ENCODE measurements at regions not wholly inside any gene's neighbourhood (a gene's known extent, or its start where the extent isn't known, plus 50 kb on each side); places are given as distances from the start of the nearest gene placed in this dataset.
A peak's percentile ranks its signal among the peaks of the same experiment; 100 is the strongest.
"Not testable (repeated sequence)": the region's sequence is repeated elsewhere in the genome, so short reads cannot be mapped to it uniquely, and the experiment has no call there.

DNA sequence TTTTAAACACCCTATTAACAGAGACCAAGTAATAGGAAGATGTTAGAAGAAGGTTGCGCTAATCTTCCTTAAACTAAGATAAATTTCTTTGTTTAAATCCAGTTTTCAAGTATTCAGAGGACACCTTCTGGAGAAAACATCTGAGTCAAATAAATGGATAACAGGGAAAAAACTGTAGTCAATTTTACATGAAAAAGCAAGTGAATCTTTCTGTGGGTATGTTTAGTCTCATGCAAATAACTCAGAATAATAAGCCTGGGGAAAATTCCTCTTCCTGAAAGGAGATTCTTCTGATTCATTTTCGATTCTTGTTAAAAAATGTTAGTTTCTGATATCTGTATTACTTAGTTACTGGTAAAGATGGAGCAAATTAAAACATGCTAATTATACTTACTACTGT lies 145.5 kb downstream of the CTH start:
- no peak for DNase-seq

DNA sequence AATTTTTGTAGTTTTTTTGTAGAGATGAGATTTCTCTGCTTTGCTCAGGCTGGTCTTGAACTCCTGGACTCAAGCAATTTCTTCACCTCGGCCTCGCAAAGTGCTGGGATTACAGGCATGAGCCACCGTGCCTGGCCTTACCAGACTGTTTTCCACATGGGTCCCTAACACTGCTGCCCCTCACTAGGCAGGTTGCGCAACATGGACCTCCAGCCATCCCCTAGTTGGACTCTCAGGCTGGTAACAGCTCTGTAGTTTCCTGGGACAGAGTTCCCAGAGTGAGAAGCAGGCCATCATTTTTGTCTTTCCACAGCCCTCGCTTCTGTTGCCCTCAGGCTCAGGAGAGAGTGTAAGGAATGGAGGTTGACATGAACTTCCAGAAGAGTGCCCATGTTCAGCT lies 156.1 kb downstream of the CTH start:
- DNase-seq = no peak

DNA sequence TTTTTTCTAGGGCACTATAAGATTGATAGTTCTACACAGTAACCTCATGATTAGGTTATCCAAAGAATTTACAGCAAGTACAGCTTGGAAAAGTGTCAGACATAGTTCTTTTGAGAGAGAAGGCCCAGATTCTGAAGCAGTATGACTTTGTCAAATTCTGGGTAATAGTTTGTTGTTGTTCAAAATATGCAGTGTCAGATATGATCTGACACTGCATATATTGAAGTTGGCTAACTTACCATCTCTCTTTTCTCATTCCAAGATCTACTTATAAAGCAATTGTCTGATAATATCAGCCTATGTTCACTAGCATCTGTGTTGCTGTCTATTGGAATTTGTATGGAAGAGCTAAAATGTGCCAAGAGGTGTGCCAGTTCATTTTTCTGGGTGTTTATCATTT lies 160.1 kb downstream of the CTH start:
- no peak for DNase-seq

DNA sequence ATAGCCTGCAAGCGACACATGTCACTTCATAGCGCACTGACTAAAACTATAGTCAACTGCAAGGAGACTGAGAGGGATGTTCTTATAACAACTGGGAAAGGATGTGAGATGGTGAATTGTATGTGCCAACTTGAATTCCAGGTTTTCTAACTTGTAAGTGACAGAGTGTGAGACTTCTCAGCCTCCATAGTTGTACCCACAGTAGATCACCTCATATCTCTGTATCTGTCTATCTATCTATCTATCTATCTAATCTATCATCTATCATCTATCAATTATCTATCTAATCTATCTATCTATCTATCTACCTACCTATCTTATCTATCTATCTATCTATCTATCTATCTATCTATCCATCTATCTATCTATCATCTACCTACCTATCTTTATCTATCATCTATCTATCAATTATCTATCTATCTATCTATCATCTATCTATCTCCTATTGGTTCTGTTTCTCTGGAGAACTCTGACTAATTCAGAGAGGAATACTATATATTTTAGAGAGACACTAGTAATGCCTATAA lies 162.3 kb downstream of the CTH start:
- DNase-seq = no peak

DNA sequence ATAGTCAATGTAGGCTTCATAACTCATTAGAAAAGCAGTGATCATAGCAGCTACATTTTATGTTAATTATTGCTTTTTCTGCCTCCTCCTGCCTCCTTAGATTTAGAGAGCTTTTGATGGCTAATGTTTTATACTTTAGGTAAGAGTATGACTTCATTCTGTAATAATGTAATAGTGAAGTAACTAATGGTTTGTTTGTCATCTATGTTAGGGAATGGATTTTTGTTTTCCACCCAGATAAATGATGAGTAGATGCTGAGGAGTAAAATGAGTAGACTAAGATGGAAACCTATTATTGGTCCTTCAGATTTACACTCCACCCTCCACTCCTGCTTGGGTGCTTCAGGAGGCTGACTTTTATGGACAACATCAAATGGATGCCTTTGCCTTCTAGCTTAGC lies 170.6 kb downstream of the CTH start:
- DNase-seq = no peak

DNA sequence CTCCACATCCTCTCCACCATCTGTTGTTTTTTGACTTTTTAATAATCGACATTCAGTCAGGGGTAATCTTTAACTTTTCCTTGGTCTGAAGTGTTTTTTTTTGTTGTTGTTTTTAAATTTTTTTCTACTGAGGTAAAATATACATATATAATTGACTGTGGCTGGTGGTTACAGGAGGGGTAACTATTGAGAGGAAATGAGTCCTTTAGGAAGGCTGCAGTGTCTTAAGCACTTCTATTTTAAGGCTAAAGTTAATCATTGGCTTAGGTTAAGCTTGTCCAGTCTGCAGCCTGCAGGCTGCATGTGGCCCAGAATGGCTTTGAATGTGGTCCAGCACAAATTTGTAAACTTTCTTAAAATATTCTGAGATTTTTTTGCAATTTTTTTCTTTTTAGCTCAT lies 172.5 kb downstream of the CTH start:
- DNase-seq = no peak

DNA sequence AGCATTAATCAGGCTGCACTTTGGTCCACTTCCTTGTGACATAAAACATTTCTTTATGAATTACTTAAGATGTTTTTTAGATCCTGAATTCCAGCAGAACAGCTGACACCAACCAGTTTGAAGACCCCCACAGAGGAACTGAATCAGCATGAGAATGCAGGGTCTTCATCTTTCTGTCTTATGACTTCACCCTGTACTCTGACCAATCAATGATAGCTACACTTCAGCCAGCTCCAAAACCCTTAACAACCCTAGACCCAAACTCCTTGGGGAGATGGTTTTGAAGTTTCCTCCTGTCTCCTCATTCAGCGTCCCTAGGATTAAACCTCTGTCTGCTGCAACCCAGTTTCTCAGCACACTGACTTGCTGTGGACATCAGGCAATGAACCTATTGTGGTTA lies 175.0 kb downstream of the CTH start:
- DNase-seq = no peak

DNA sequence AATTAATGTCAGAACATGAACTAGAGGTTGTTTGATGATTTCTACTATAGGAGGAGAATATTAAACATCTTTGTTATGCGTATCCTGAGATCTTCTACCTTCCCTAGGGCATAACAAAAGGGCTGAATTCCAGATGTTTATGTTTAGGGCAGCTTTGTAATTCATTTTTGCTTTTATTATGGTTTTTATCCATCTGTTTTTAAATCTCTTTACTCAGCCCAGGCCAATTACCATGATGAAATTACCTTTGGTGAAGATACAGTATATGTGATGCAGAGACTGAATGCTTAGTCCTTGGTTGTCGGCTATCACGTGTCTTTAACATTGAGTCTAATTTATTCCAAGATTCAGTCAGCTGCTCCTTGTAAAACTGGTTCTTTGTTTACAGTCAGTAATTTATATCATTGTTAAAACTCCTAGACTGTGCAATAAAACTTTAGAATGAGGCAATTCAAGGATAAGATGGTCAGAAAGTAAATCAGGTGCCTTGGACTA lies 176.9 kb downstream of the CTH start:
- DNase-seq = no peak

DNA sequence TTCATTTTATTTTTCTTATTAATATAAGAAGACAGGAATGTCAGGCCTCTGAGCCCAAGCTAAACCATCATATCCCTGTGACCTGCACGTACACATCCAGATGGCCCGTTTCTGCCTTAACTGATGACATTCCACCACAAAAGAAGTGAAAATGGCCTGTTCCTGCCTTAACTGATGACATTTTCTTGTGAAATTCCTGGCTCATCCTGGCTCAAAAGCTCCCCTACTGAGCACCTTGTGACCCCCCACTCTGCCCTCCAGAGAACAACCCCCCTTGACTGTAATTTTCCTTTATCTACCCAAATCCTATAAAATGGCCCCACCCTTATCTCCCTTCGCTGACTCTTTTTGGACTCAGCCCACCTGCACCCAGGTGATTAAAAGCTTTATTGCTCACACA lies 182.5 kb downstream of the CTH start:
- not testable (repeated sequence) for DNase-seq

DNA sequence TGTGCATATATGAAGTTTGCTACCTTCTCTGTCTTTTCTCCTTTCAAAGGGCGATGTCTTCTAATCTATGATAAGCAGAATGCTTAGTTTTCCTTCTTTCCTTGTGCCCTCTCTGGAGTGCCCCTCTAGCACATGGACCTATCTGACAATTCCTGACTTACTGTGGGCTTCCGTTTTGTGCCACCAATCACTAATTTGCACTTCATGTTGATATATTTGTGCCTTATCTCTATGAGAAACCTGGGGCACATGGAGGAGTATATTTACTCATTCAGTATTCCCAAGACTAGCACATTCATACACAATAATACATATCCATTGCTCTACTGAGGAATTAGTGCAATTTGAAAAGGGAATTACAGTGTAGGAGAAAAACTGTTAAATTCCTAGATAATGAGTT lies 197.7 kb downstream of the CTH start:
- no peak for DNase-seq

DNA sequence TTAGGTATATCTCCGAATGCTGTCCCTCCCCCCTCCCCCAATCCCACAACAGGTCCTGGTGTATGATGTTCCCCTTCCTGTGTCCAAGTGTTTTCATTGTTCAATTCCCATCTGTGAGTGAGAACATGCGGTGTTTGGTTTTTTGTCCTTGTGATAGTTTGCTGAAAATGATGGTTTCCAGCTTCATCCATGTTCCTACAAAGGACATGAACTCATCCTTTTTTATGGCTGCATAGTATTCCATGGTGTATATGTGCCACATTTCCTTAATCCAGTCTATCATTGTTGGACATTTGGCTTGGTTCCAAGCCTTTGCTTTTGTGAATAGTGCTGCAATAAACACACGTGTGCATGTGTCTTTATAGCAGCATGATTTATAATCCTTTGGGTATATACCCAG lies 199.1 kb downstream of the CTH start:
- not testable (repeated sequence) for DNase-seq

DNA sequence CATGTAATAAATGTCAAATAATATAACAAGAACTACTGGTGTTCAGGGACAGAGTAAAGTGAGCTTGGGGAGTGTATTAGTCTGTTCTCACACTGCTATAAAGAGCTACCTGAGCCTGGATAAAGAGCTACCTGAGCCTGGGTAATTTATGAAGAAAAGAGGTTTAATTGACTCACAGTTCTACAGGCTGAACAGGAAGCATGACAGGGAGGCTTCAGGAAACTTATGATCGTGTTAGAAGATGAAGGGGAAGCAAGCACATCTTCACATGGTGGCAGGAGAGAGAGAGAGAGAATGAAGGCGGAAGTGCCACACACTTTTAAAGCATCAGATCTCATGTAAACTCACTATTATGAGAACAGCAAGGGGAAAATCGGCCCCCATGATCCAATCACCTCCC lies 205.9 kb downstream of the CTH start:
- no peak for DNase-seq

DNA sequence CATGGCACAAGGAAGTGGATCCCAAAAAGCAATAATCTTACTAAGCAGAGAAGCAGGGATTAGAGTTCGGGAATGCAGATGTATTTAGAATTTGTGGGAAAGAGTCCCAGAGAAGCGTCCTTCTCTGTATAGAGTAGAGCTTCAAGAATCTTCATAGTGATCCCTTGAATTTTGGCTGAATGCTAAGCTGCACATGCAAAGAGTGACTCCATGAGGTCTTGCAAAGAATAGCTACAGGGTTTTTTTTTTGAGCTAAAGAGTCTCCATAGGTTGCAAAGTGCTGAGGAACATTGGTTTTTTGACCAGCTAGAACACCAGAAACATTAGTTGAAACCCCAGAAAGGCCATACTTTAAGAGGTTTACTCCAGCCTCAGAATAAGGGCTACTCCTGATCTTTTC lies 206.7 kb downstream of the CTH start:
- no peak for DNase-seq

DNA sequence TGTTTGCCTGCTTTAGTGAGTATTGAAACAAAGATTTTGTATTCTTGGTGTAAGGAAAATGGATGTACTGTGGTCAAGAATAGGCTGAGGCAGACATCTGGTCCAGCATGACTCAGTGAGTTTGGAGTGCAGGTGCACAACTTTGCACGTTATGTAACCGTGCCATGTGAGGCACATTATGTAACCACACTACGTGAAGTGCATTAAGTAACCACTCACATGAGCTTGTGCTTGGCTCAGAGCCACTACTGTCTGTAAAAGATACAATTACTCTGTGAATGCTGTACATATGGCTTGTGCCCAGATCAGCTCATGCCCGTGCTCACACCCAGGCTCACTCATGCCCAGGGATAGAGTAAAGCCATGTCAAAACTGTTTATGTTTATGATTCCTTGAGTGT lies 216.8 kb downstream of the CTH start:
- peak; percentile 8 for DNase-seq

DNA sequence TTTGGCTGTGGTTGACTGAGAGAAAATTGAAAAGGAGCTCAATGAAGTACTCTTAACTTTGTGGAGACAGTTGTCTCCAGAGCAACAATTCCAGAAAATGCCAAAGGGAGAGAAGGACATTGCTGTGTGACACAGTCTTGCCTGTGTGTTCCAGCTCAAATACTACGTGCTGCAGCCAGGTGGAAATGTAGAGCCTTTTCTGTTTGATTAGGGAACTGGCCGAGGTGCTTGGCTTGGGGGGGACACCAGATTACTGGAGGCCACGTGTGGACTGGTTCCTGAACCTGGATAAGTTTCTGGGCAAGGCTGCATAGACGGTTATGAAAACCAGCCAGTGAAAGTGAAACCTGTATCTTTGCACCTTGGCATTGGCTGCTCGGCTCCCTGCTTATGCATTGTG lies 217.9 kb downstream of the CTH start:
- DNase-seq = no peak

DNA sequence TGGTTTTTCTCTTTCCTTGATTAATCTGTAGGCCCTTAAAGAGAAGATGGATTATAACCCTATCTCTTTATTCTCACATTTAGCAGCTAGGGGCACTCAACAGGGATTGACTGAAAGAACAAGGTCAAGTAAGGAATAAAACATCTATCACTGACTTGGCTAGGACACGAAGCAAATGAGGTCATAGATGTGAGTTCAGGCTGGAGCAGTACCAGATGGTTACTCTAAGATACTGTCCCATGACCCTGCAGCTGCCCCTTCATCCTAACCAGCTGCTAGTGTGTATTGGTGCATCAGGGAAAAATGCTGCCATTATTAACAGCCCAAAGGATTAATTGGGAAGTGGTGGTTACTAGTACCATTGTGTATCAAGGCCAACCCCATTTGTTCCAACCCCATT lies 221.9 kb downstream of the CTH start:
- no peak for DNase-seq

DNA sequence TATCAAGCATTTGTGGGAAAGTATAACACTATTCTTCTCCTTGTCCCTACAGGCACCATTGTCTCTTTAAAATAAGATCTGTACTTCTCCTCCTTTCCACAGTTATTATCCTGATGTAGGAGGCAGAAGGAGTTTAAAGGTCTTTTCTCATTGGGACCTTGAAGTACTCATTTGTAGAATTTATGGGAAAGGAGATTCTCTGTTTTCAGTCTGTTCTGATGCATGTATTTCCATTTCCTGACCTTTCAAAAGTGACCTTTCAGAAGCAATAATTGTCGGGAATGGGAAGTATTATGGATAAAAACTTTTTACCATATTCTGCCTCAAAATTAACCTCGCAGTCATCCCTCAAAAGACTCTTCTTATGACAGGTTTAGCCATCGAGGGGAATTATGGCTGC lies 224.8 kb downstream of the CTH start:
- DNase-seq = no peak

DNA sequence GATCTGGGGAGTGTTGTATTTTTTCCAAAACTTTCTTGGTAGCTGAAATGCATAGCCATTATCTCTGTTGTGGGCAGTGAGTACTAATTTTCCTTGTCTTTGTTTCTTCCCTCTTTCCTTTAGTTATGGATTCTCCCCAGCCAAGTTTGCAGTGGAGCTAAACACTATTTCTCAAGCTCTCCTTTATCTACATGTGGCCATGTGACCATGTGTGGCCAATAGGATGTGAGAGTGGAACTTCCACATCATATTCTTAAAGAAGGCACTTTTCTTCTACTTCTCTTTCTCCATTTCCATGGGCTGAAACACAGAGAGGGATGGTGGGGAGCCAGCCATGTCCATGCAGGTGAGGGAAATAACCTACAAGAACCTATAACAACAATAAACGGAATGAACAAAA lies 230.8 kb downstream of the CTH start:
- DNase-seq = no peak

DNA sequence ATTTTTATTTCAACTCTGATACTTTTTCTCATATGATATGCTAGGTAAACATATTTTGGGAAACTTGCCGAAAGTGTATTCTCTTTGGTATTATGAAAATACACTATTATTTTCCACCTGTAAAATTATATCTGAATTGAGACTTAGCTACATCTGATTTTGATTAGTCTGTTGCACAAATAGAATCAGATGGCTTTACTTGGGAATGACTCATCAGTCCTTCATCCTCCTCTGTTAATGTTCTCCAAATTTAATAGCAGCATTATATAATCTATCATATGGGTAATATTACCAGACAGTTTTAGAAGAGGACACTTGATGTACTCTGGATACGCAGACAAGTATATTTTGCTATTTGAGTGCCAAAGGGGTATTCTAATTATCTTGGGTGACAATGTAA lies 245.3 kb downstream of the CTH start:
- no peak for DNase-seq

DNA sequence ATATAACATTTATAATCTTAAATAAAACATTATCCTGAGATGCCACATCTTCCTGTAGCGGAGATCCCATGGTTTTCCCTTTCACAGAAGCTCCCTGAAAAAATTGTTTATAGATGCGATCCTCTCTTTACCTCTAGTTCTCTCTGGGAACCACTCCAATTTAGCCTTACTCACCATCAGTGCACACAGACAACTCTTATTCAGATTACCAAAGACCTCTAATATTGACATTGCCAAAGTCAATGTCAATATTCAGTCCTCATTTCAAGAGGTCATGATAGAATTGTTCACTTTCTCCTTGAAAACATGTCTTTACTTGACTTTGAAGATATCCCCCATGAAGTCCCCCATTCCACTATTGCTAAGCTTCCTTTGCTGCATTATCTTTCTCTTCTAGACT lies 248.8 kb downstream of the CTH start:
- no peak for DNase-seq

DNA sequence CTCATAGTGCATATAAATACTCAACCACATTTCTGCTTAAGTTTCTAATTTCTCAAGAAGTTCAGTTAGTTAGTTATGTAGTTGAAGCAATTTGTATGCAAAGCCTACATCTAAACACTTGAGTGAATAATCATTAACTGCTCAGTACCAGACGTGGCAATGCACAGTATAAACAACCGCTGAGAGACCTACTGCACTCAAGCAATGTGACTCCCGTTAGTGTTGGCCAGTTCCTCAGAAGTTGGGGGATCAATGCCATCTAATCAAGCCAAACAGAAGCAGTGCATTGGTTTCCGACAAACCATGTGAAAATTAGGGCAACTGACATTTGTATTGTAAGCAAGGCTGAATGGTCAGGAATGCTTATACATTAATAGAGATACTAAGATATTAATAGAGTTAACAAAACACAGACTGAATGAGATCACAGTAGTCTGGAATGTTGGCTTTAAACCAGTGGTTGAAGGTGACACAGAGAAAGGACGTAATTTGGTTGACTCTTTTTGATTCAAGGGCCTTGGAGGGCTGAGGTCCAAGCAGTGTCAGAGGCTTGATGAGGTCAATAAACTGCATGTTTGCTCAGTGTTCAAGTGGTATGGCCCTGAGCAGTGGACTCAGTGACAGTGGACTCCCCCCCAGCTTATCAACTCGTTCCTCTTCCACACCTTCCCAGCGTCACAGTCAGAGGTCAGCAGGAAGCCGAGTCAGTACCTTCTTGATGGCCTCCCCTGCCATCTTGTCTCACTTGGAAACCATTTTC lies 255.5 kb downstream of the CTH start:
- DNase-seq = no peak

DNA sequence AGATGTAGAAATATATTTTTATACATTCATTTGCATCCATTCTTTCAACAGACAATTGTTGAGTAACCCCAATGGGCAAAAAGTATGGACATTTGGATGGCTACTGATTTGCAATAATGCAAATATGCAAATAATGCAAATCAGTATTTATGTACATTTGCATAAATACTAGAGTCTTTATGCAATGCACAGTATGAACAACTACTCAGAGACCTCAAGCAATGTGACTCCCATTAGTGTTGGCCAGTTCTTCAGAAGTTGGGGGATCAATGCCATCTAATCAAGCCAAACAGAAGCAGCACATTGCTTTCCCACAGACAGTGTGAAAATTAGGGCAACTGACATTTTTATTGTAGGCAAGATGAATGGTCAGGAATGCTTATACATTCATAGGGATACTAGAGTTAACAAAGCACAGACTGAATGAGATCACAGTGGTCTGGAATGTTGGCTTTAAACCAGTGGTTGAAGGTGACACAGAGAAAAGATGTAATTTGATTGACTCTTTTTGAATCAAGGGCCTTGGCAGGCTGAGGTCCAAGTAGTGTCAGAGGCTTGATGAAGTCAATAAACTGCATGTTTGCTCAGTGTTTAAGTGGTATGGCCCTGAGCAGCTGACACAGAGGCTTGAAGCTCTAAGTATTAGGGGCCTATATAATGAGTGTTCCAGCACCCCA lies 256.6 kb downstream of the CTH start:
- no peak for DNase-seq

DNA sequence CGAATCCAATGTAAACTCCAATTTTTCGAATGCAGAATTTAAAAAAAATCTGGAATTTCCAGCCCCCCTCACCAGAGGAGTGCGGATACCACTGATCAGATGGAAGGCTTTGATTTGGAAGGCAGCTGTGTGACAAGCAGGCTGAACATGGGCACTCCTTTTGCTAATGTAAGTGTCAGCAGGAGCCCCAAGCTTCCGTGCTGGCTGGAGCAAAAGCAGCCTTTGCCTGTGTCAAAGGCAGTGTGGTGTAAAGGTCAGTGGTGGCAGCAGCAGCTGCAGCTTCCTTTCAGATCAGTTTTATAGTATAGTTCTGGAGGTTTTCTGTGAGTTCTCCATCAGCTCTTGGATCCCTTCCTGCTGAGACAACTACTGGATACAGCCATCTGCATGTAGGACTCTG lies 259.9 kb downstream of the CTH start:
- DNase-seq = no peak

DNA sequence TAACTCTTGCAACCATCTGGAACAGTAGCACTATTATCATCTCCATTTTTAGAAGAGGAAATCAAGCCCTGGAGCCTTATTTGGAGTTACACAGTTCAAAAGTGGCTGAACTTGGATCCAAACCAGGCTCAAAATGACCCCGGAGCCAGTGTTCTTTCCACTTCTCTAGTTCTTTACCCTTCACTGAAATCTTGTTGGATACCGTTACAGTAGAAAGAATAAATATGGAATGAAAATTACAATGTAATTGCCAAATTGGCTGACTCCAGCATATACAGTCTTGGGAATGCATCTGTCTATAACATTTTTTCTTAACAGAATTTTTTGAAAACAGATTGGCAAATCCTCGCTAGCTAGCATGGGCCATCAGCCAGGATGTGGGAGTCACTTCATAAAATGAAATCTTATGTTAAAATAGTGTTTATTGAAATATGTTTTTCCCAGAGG lies 261.4 kb downstream of the CTH start:
- no peak for DNase-seq
